VCaP (cell line): ENCODE measurements at regions not wholly inside any gene's neighbourhood (a gene's known extent, or its start where the extent isn't known, plus 50 kb on each side); places are given as distances from the start of the nearest gene placed in this dataset.

ENCODE experiments used
- H3K27ac ChIP-seq: fragments of 450-650 bp; 2 replicates; pipeline ENCODE4 v1.5.1; 2017
- CTCF ChIP-seq: fragments of 450-650 bp; conservative IDR thresholded peaks from 2 replicates; pipeline ENCODE4 v1.5.1; 2017; ENCODE audit warnings: mild to moderate bottlenecking, moderate library complexity

- no peak overlapping the region for H3K27ac ChIP-seq
- no peak for TF ChIP-seq CTCF
Measured at GRCh38 chr6:21648475-21649050, 55.0 kb downstream of the SOX4 start.

GRCh38 chr6:21653323-21653722, 59.8 kb downstream of the SOX4 start:
- no peak for TF ChIP-seq CTCF

GRCh38 chr6:21653905-21654304, 60.4 kb downstream of the SOX4 start:
- no peak for TF ChIP-seq CTCF
- no peak overlapping the region for H3K27ac ChIP-seq

More at GRCh38 chr6:21653323-21653722, 59.8 kb downstream of the SOX4 start:
- no peak overlapping the region for H3K27ac ChIP-seq

- no peak overlapping the region for H3K27ac ChIP-seq
- no peak for TF ChIP-seq CTCF
Measured at GRCh38 chr6:21654361-21654760, 60.8 kb downstream of the SOX4 start.

- H3K27ac ChIP-seq = no peak overlapping the region; the same call in 1 of the 2 replicates
- no peak for TF ChIP-seq CTCF
Measured at GRCh38 chr6:21663966-21664313, 70.4 kb downstream of the SOX4 start.

GRCh38 chr6:21664314-21665109, 71.0 kb downstream of the SOX4 start:
- TF ChIP-seq CTCF = no peak
- H3K27ac ChIP-seq = no peak overlapping the region; the same call in 1 of the 2 replicates

GRCh38 chr6:21665110-21665391, 71.5 kb downstream of the SOX4 start:
- H3K27ac ChIP-seq = no peak overlapping the region
- no peak for TF ChIP-seq CTCF
